ENCODE measurements at regions not wholly inside any gene's neighbourhood (a gene's known extent, or its start where the extent isn't known, plus 50 kb on each side); places are given as distances from the start of the nearest gene placed in this dataset.

DNA sequence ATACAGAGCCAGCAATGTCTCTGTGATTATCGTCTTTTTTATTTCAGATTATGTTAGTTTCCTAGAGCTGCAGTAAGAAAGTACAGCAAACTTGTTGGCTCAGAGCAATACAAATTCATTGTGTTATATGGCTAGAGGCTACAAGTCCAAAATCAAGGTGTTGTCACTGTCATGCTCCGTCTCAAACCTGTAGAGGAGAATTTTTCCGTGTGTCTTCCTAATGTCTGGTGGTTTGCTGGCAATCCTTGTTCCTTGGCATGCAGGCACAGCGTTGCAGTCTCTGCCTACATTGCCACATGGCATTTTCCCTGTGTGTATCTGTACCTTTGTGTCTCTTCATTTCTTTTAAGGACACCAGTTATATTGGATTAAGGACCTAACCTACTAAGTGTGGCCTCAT, 244.4 kb downstream of the LRRIQ3 start:
- Histone ChIP-seq H3K27me3 (ENCODE audit: control insufficient read depth, insufficient read depth, low read length) (no peaks in the 10 kb centered on the region), H3K36me3 (ENCODE audit: control insufficient read depth, insufficient read depth, low read length) (no peaks in the 10 kb centered on the region), H3K4me3 (ENCODE audit: low read depth, low read length) (no peak overlapping the region)
- ChIA-PET CTCF (no interaction called here), POLR2A (no interaction called here)
- DNase-seq (ENCODE audit: low read depth) = no peak
- TF ChIP-seq, protein P1, sequence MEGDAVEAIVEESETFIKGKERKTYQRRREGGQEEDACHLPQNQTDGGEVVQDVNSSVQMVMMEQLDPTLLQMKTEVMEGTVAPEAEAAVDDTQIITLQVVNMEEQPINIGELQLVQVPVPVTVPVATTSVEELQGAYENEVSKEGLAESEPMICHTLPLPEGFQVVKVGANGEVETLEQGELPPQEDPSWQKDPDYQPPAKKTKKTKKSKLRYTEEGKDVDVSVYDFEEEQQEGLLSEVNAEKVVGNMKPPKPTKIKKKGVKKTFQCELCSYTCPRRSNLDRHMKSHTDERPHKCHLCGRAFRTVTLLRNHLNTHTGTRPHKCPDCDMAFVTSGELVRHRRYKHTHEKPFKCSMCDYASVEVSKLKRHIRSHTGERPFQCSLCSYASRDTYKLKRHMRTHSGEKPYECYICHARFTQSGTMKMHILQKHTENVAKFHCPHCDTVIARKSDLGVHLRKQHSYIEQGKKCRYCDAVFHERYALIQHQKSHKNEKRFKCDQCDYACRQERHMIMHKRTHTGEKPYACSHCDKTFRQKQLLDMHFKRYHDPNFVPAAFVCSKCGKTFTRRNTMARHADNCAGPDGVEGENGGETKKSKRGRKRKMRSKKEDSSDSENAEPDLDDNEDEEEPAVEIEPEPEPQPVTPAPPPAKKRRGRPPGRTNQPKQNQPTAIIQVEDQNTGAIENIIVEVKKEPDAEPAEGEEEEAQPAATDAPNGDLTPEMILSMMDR (IDR thresholded peaks at IDR 0.05; ENCODE audit: insufficient read depth, low read depth, low read length) = no peak

DNA sequence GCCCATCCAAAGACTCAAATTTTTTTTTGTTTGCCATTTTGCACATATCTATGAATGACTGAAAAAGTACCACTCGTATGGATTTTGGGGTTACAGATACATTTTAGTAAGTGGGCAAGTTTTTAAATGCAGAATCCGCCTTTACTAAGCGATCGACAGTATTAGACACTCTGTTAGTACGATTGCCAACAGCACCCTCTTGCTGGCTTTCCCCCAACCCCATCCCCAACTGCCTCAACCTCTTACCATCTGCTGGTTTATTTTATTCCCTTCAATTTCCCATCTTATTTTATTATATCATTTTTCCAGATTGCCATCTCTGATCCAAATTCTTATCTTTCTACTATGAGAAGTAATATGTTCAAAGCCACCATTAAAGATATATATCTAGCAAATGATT, 244.8 kb downstream of the LRRIQ3 start:
- CTCF ChIA-PET = no interaction called here
- DNase-seq (ENCODE audit: low read depth) = no peak
- no peak overlapping the region for H3K4me3 ChIP-seq (ENCODE audit: low read depth, low read length)
- no peaks in the 10 kb centered on the region for H3K36me3 ChIP-seq (ENCODE audit: control insufficient read depth, insufficient read depth, low read length)
- POLR2A ChIA-PET = no interaction called here
- H3K27me3 ChIP-seq (ENCODE audit: control insufficient read depth, insufficient read depth, low read length) = no peaks in the 10 kb centered on the region
- TF ChIP-seq, protein P1 (IDR thresholded peaks at IDR 0.05; ENCODE audit: insufficient read depth, low read depth, low read length) = no peak

DNA sequence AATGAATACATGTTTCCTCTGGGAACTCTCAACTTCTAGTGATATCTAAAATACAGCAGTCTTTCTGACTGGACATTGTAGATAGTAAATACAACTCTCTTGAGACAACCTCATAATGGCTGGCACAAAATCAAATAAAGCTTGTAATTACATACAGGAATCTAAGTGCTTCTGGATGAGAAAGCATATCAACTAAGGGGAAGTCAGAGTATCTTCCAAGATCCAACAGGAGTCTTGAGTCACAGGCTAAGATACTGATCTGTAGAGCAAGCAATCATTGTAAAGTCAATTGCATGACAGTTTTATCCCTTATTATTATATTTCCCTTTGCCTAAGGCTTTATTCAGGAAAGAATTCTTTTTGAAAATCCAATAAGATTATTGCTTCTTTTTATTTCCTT, 249.9 kb downstream of the LRRIQ3 start:
- CTCF ChIA-PET = no interaction called here
- Histone ChIP-seq H3K36me3 (ENCODE audit: control insufficient read depth, insufficient read depth, low read length) (no peaks in the 10 kb centered on the region), H3K27me3 (ENCODE audit: control insufficient read depth, insufficient read depth, low read length) (no peaks in the 10 kb centered on the region), H3K4me3 (ENCODE audit: low read depth, low read length) (no peak overlapping the region)
- POLR2A ChIA-PET = no interaction called here
- TF ChIP-seq, protein P1 (IDR thresholded peaks at IDR 0.05; ENCODE audit: insufficient read depth, low read depth, low read length) = no peak
- DNase-seq (ENCODE audit: low read depth) = no peak

DNA sequence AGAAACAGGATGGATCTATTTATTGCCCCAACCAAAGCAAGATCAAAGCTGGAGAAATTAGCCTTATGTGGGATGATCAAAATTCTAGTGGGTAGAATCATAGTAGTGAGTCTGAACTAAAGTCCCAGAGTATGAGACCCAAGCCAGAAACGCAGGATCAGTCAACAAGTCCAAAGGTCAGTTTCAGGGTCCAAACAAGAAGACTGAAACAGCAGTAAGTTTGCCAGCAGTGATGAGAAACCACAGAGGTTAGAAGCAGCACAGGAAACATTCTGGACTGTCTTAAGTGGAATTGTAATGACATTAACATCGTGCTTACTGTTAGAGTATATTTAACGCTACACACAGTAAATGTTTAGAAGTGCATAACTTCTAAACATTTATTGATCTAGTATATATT, 251.0 kb downstream of the LRRIQ3 start:
- ChIA-PET CTCF (no interaction called here), POLR2A (no interaction called here)
- H3K36me3 ChIP-seq (ENCODE audit: control insufficient read depth, insufficient read depth, low read length) = no peaks in the 10 kb centered on the region
- H3K27me3 ChIP-seq (ENCODE audit: control insufficient read depth, insufficient read depth, low read length) = no peaks in the 10 kb centered on the region
- no peak overlapping the region for H3K4me3 ChIP-seq (ENCODE audit: low read depth, low read length)
- no peak for DNase-seq (ENCODE audit: low read depth)
- TF ChIP-seq, protein P1 (IDR thresholded peaks at IDR 0.05; ENCODE audit: insufficient read depth, low read depth, low read length) = no peak

DNA sequence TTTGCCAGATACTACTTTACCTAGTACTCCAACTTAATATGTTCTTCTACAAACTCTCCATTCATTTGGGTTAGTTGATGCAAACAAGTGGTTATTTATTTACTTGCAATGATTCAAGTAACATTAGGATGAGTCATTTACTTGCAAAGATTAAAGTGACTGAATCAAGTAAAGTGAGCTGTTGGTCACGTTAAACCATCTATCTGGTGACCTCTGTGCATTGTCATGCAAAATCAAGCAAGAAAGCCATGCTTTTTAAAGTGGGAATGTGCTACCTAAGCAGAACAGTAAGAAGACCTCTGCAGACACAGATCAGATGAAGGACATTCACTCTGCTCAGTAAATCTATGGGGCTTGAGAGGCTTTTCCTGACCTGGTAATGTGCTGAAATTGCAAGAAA, 254.7 kb downstream of the LRRIQ3 start:
- TF ChIP-seq, protein P1 (IDR thresholded peaks at IDR 0.05; ENCODE audit: insufficient read depth, low read depth, low read length) = no peak
- CTCF ChIA-PET = no interaction called here
- no peaks in the 10 kb centered on the region for H3K36me3 ChIP-seq (ENCODE audit: control insufficient read depth, insufficient read depth, low read length)
- no peaks in the 10 kb centered on the region for H3K27me3 ChIP-seq (ENCODE audit: control insufficient read depth, insufficient read depth, low read length)
- POLR2A ChIA-PET = no interaction called here
- no peak overlapping the region for H3K4me3 ChIP-seq (ENCODE audit: low read depth, low read length)
- DNase-seq (ENCODE audit: low read depth) = no peak

Data from BJ (cell line).